ENCODE measurements at regions not wholly inside any gene's neighbourhood (a gene's known extent, or its start where the extent isn't known, plus 50 kb on each side); places are given as distances from the start of the nearest gene placed in this dataset.
"Not testable (repeated sequence)": the region's sequence is repeated elsewhere in the genome, so short reads cannot be mapped to it uniquely, and the experiment has no call there.

GRCh38 chr21:9772348-9772672 is 749.1 kb upstream of the TPTE start:
- H3K4me3 ChIP-seq: no peak overlapping the region
- TF ChIP-seq CTCF (IDR thresholded peaks at IDR 0.05): no peak
- intact Hi-C loops (cut with DNase I): no loop called here
- H3K9me3 ChIP-seq: peaks cover 0 to 91% (median 0%) of the 10 kb centered on the region in 11 donors
- H3K4me1 ChIP-seq: no peaks in the 10 kb centered on the region
- H3K36me3 ChIP-seq: no peaks in the 10 kb centered on the region
- peaks cover 0 to 14% (median 4%) of the 10 kb centered on the region in 7 donors for H3K27me3 ChIP-seq
- DNase-seq: no peak
- H3K27ac ChIP-seq: no peak overlapping the region
- 54 to 55% methylated on average over 6 of the region's 6 CpGs for WGBS, 2 donors
- no peak for ATAC-seq

- H3K27ac ChIP-seq; H3K36me3 ChIP-seq; DNase-seq; intact Hi-C loops (cut with DNase I); H3K4me1 ChIP-seq; H3K4me3 ChIP-seq; ATAC-seq: not testable (repeated sequence)
- 61 to 63% methylated on average over 8 of the region's 8 CpGs for WGBS, 2 donors
- peaks cover 0 to 14% (median 4%) of the 10 kb centered on the region in 7 donors for H3K27me3 ChIP-seq
- peaks cover 0 to 91% (median 0%) of the 10 kb centered on the region in 11 donors for H3K9me3 ChIP-seq
These were observed 748.4 kb upstream of the TPTE start for GRCh38 chr21:9772877-9773420.

GRCh38 chr21:9774347-9774746 is 747.0 kb upstream of the TPTE start:
- H3K4me3 ChIP-seq: no peak overlapping the region
- H3K36me3 ChIP-seq: no peaks in the 10 kb centered on the region
- TF ChIP-seq CTCF (IDR thresholded peaks at IDR 0.05): no peak
- 58 to 65% methylated on average over 9 of the region's 9 CpGs for WGBS, 2 donors
- peaks cover 0 to 20% (median 7%) of the 10 kb centered on the region in 7 donors for H3K27me3 ChIP-seq
- DNase-seq (no peak), ATAC-seq (no peak)
- H3K27ac ChIP-seq: no peak overlapping the region
- peaks cover 0 to 90% (median 0%) of the 10 kb centered on the region in 11 donors for H3K9me3 ChIP-seq
- intact Hi-C loops (cut with DNase I): no loop called here
- no peaks in the 10 kb centered on the region for H3K4me1 ChIP-seq

DNA sequence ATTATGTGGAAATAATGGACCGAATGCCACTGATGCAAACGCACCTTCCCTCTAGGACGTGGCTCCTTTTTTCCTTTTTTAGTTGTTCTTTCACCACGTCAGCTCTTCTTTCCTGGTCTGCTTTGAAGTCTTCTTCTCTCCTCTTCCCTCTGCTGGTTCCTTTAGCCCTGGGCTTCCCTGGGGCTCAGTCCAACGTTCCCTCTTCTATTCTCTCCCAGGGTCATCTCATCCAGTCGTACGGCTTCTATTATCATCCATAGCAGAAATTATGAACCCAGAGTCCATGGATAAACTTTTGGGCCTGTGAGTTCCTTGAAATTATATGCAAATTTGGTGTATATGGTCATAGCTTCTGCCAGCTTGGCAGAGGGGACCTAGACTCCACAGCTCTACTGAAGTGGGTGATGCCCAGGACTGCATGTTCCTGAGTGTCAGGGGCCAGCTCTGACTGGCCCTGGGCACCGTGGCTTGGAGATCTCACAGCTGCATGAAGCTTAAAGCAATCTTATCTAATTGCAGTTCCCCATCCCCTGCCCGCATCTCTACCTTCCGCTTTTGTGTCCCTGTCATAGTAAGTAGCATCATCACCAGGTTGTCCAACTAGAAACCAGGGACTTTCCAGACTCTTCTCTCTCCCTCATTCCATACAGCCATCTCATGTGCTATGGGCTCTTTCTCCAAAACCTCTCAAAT is 746.3 kb upstream of the TPTE start:
- 65 to 68% methylated on average over 10 of the region's 10 CpGs for WGBS, 2 donors
- peaks cover 0 to 20% (median 7%) of the 10 kb centered on the region in 7 donors for H3K27me3 ChIP-seq
- H3K9me3 ChIP-seq: peaks cover 0 to 87% (median 0%) of the 10 kb centered on the region in 11 donors
- H3K4me3 ChIP-seq; H3K27ac ChIP-seq; H3K36me3 ChIP-seq; DNase-seq; ATAC-seq; H3K4me1 ChIP-seq; intact Hi-C loops (cut with DNase I): not testable (repeated sequence)

- peaks cover 0 to 87% (median 0%) of the 10 kb centered on the region in 11 donors for H3K9me3 ChIP-seq
- 67 to 69% methylated on average over 8 of the region's 8 CpGs for WGBS, 2 donors
- H3K4me3 ChIP-seq; H3K27ac ChIP-seq; DNase-seq; ATAC-seq; H3K4me1 ChIP-seq; intact Hi-C loops (cut with DNase I); H3K36me3 ChIP-seq: not testable (repeated sequence)
- peaks cover 0 to 16% (median 7%) of the 10 kb centered on the region in 7 donors for H3K27me3 ChIP-seq
These were observed 745.5 kb upstream of the TPTE start for GRCh38 chr21:9775877-9776276.

- ATAC-seq: peak in 1 of 8 donors; percentile 17
- H3K36me3 ChIP-seq; H3K27ac ChIP-seq; H3K4me1 ChIP-seq; DNase-seq; H3K4me3 ChIP-seq; intact Hi-C loops (cut with DNase I): not testable (repeated sequence)
- peaks cover 0 to 16% (median 7%) of the 10 kb centered on the region in 7 donors for H3K27me3 ChIP-seq
- peaks cover 0 to 88% (median 0%) of the 10 kb centered on the region in 11 donors for H3K9me3 ChIP-seq
- WGBS, 2 donors: 45 to 46% methylated on average over 8 of the region's 8 CpGs
These were observed 744.9 kb upstream of the TPTE start for GRCh38 chr21:9776286-9777020.

DNA sequence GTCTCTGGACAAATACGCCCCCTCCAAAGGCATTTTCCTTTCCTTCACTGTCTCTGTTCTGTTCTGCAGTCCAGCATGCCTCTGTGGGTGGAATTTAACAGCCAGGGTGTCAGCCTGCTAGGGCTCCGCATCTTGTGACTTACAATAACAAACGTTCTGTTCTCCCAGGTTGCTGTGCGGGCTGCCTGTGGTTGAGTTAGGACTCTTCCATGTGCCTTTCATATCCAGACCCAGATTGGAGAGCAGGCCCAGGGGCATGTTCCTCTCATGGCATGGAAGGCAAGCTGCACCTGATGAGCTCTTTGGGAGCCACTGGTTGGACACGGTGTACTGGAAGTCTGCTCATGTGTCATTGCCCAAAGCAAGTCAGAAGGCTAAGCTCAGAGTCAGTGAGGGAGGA is 742.8 kb upstream of the TPTE start:
- WGBS, 2 donors: 64 to 73% methylated on average over 5 of the region's 5 CpGs
- H3K36me3 ChIP-seq; DNase-seq; H3K27ac ChIP-seq; H3K4me3 ChIP-seq; H3K4me1 ChIP-seq; intact Hi-C loops (cut with DNase I): not testable (repeated sequence)
- H3K27me3 ChIP-seq: peaks cover 0 to 21% (median 11%) of the 10 kb centered on the region in 7 donors
- peak in 3 of 8 donors; percentile 18 to 43 (median 20) for ATAC-seq
- H3K9me3 ChIP-seq: peaks cover 0 to 82% (median 0%) of the 10 kb centered on the region in 11 donors

All from heart right ventricle (tissue), 16 donors.